ENCODE measurements at regions not wholly inside any gene's neighbourhood (a gene's known extent, or its start where the extent isn't known, plus 50 kb on each side); places are given as distances from the start of the nearest gene placed in this dataset.

GRCh38 chr11:70594031-70594430 is 195.7 kb downstream of the CTTN start:
- TF ChIP-seq, protein P1, sequence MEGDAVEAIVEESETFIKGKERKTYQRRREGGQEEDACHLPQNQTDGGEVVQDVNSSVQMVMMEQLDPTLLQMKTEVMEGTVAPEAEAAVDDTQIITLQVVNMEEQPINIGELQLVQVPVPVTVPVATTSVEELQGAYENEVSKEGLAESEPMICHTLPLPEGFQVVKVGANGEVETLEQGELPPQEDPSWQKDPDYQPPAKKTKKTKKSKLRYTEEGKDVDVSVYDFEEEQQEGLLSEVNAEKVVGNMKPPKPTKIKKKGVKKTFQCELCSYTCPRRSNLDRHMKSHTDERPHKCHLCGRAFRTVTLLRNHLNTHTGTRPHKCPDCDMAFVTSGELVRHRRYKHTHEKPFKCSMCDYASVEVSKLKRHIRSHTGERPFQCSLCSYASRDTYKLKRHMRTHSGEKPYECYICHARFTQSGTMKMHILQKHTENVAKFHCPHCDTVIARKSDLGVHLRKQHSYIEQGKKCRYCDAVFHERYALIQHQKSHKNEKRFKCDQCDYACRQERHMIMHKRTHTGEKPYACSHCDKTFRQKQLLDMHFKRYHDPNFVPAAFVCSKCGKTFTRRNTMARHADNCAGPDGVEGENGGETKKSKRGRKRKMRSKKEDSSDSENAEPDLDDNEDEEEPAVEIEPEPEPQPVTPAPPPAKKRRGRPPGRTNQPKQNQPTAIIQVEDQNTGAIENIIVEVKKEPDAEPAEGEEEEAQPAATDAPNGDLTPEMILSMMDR (IDR thresholded peaks at IDR 0.05; ENCODE audit: insufficient read depth, low read length, poor library complexity, severe bottlenecking): no peak
- no peak for TF ChIP-seq EZH2phosphoT487 (conservative IDR thresholded peaks at IDR 0.05; ENCODE audit: low read length)
